Endothelial cell (in vitro differentiated cells): ENCODE measurements at regions not wholly inside any gene's neighbourhood (a gene's known extent, or its start where the extent isn't known, plus 50 kb on each side); places are given as distances from the start of the nearest gene placed in this dataset.

Source experiments
- DNase-seq: peaks from one replicate; pipeline ENCODE4 v3.0.0; 2021; ENCODE audit warnings: low spot score
- H3K27ac Mint-ChIP-seq: one replicate; pipeline ENCODE4 v1.8.0; 2021; ENCODE audit warnings: mixed read lengths, inconsistent platforms; ENCODE audit not compliant: unreplicated experiment
- H3K27me3 Mint-ChIP-seq: one replicate; pipeline ENCODE4 v1.8.0; 2021; ENCODE audit warnings: mild to moderate bottlenecking, moderate library complexity, mixed read lengths, inconsistent platforms; ENCODE audit not compliant: unreplicated experiment
- H3K36me3 Mint-ChIP-seq: one replicate; pipeline ENCODE4 v1.8.0; 2021; ENCODE audit warnings: mild to moderate bottlenecking, low read depth, mixed read lengths, inconsistent platforms; ENCODE audit not compliant: unreplicated experiment
- H3K4me1 Mint-ChIP-seq: one replicate; pipeline ENCODE4 v1.8.0; 2021; ENCODE audit warnings: mild to moderate bottlenecking, mixed read lengths, inconsistent platforms; ENCODE audit not compliant: unreplicated experiment
- H3K4me3 Mint-ChIP-seq: one replicate; pipeline ENCODE4 v1.8.0; 2021; ENCODE audit warnings: mild to moderate bottlenecking, mixed read lengths, inconsistent platforms; ENCODE audit not compliant: unreplicated experiment
- H3K9me3 Mint-ChIP-seq: one replicate; pipeline ENCODE4 v1.8.0; 2021; ENCODE audit warnings: mixed read lengths, inconsistent platforms; ENCODE audit not compliant: unreplicated experiment
- TF ChIP-seq, protein P1 (sequence below): fragments of 200-600 bp; sonication (generic); IDR thresholded peaks from one replicate; pipeline ENCODE4 v1.5.0; 2021; ENCODE audit warnings: antibody characterized with exemption; ENCODE audit not compliant: unreplicated experiment

DNA sequence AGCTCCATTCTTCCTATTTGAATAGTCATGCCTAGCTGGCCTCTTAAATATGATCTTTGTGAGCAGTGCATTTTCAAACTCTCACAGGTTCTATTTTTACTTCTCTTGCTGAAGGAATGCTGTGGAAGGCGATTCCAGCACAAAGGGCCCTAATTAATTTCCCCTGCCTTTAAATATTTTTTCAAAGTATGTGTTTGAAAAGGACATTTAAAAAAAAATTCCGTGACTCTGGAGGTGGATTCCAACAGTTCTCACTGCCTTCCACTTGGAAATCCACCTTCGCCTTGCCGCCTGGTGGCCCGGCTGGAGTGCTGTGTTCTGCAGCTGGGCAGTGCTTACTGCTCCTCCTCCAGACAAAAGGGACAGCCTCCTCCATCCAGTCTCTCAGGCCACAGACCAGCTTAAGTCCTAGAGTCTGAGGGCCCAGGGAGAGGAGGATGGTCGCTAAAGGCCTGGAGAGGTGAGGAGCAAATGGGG, 61.5 kb upstream of the CORO2B start:
- no peaks in the 10 kb centered on the region for H3K9me3 Mint-ChIP-seq
- no peaks in the 10 kb centered on the region for H3K27me3 Mint-ChIP-seq
- TF ChIP-seq, protein P1, sequence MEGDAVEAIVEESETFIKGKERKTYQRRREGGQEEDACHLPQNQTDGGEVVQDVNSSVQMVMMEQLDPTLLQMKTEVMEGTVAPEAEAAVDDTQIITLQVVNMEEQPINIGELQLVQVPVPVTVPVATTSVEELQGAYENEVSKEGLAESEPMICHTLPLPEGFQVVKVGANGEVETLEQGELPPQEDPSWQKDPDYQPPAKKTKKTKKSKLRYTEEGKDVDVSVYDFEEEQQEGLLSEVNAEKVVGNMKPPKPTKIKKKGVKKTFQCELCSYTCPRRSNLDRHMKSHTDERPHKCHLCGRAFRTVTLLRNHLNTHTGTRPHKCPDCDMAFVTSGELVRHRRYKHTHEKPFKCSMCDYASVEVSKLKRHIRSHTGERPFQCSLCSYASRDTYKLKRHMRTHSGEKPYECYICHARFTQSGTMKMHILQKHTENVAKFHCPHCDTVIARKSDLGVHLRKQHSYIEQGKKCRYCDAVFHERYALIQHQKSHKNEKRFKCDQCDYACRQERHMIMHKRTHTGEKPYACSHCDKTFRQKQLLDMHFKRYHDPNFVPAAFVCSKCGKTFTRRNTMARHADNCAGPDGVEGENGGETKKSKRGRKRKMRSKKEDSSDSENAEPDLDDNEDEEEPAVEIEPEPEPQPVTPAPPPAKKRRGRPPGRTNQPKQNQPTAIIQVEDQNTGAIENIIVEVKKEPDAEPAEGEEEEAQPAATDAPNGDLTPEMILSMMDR = no peak
- no peaks in the 10 kb centered on the region for H3K4me1 Mint-ChIP-seq
- H3K27ac Mint-ChIP-seq = no peak overlapping the region
- no peaks in the 10 kb centered on the region for H3K36me3 Mint-ChIP-seq
- no peak for DNase-seq
- H3K4me3 Mint-ChIP-seq = no peak overlapping the region

DNA sequence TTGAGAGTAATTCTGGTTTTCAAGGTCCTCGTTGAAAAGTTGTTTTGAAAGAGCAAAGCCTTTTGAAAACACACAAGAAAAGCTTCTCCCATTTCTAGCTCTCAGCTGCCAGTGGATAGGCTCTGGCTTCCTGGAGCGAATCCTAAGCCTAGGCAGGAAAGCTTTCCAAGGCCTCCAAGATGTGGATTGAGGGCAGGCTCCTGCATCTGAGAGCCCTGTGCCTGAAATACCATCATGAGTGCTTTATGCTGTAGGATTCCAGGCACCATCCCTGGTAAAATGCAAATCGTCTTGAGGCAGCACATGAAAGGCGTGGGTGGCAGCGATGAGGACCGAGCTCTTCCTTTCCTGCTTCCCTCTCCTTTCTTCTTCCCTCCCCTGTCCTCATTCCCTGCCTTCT, 60.7 kb upstream of the CORO2B start:
- Mint-ChIP-seq H3K36me3 (no peaks in the 10 kb centered on the region), H3K27me3 (no peaks in the 10 kb centered on the region), H3K4me1 (no peaks in the 10 kb centered on the region), H3K9me3 (no peaks in the 10 kb centered on the region), H3K27ac (no peak overlapping the region), H3K4me3 (no peak overlapping the region)
- TF ChIP-seq, protein P1 = no peak
- no peak for DNase-seq

DNA sequence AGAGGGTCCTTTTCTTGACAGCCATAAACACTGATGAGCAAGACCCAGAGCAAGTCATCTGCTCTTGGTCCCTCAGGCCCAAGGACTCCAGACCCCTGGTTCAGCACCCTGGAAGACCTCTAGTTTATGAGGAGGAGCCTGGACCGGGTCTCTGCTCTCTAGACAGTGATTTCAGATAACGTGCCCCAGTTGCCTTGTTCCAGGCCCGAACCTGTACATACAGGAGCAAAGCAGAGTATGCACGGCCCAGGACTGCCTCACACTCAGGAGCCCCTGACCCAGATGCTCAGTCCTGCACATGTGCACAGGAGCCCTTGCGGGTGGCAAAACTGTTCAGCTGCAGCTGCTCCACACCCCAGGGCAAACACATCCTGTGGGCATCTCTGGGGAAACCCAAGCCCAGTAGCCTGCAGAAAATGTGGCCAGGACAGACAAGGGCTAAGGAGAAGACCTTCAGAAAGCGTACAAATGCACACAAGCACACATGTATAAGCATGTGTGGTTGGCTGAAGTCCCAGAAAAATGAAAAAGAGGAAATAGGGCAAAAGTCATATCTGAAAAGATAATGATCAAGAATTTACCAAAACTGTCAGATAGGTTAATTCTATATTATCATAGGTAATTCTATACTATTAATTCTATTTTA, 59.9 kb upstream of the CORO2B start:
- Mint-ChIP-seq H3K36me3 (no peaks in the 10 kb centered on the region), H3K9me3 (no peaks in the 10 kb centered on the region), H3K4me3 (no peak overlapping the region), H3K4me1 (no peaks in the 10 kb centered on the region), H3K27ac (no peak overlapping the region), H3K27me3 (no peaks in the 10 kb centered on the region)
- TF ChIP-seq, protein P1 = no peak
- DNase-seq = no peak

DNA sequence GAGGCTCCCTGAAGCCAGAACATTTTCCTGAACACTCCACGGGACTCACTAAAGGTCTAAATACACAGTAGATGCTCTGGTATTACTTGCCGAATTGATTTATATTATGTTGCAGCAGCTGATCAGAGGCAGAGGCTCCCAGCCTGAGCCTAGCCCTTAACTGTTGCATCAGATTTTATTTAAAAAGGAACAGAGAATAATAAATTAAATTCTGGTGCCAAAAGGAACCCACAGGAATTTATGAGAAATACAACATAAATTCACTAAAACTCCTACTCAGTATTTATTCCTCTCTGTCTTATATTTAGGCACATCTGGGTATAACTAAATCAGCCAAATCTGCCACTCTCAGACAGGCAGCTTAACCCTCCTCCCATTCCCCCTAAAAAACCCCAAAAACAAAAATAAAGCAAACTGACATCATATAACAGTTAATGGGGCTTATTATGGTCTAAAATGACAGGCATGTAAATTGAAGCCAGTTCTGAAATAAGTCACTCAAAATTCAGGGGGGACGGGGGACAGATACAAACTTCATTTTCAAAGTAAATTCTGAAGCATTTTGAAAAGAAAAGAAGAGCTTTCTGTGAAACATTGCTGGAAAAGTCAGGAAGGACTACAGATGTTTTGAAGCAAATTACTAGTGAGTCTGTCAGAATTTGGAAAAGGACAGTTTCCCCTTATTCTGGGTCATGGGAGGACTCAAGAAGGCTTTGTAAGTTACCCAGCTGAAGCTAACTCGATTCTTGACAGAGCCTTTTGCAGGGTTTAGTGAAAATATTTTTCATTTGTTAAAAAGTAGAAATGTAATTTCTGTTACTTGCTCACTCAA, 53.8 kb upstream of the CORO2B start:
- TF ChIP-seq, protein P1 = no peak
- Mint-ChIP-seq H3K27ac (no peak overlapping the region), H3K4me3 (no peak overlapping the region), H3K27me3 (peaks cover 3% of the 10 kb centered on the region), H3K9me3 (no peaks in the 10 kb centered on the region), H3K36me3 (no peaks in the 10 kb centered on the region), H3K4me1 (peaks cover 12% of the 10 kb centered on the region)
- no peak for DNase-seq

DNA sequence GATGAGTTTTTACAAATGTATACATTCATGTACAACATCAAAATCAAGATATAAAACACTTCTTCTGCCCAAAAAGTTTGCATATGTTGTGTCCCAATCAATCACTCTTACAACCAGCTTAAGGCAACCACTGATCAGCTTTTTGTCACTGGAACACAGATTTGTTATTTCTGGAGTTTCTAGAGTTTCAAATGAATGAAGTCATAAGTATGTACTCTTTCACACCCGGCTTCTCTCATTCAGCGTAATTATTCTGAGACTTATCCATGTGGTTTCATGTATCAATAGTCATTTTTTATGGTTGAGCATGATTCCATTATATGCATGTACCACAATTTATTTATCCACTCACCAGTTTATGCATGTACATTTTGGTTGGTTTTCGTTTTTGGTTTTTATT, 53.0 kb upstream of the CORO2B start:
- no peak for DNase-seq
- H3K4me3 Mint-ChIP-seq = no peak overlapping the region
- H3K27me3 Mint-ChIP-seq = peaks cover 3% of the 10 kb centered on the region
- no peaks in the 10 kb centered on the region for H3K9me3 Mint-ChIP-seq
- no peaks in the 10 kb centered on the region for H3K36me3 Mint-ChIP-seq
- H3K27ac Mint-ChIP-seq = no peak overlapping the region
- TF ChIP-seq, protein P1 = no peak
- H3K4me1 Mint-ChIP-seq = peaks cover 12% of the 10 kb centered on the region
